K562 (cell line): ENCODE measurements at regions not wholly inside any gene's neighbourhood (a gene's known extent, or its start where the extent isn't known, plus 50 kb on each side); places are given as distances from the start of the nearest gene placed in this dataset.

Experiments used
- BCOR ChIP-seq: fragments of 450-650 bp; IDR thresholded peaks from 2 replicates; pipeline ENCODE4 v1.6.1; 2016
- CSDE1 ChIP-seq, 2 experiments: fragments of 450-650 bp; IDR thresholded peaks; 2 replicates each; pipeline ENCODE4 v1.6.1; 2016; ENCODE audit warnings: mild to moderate bottlenecking in 1 of 2
- E2F5 ChIP-seq: sonication (generic); formaldehyde crosslinking; IDR thresholded peaks from 2 replicates; pipeline ENCODE4 v1.8.0; 2022; ENCODE audit warnings: mild to moderate bottlenecking, missing genetic modification reagents
- EP300 ChIP-seq: IDR thresholded peaks from 2 replicates; pipeline ENCODE4 v1.6.1; 2012; ENCODE audit warnings: low read length, improper control_type of control experiment
- HDAC1 ChIP-seq, 2 experiments: fragments of 450-650 bp; IDR thresholded peaks; 2 replicates each; pipeline ENCODE4 v1.6.1; 2016 to 2017; ENCODE audit warnings: inconsistent platforms in 1 of 2, mild to moderate bottlenecking in 1 of 2, moderate library complexity in 1 of 2
- HDAC8 ChIP-seq: fragments of 450-650 bp; IDR thresholded peaks from 2 replicates; pipeline ENCODE4 v1.6.1; 2016; ENCODE audit warnings: mild to moderate bottlenecking, missing genetic modification characterization, moderate library complexity, missing compliant biosample characterization
- KDM5B ChIP-seq: fragments of 200-600 bp; sonication (generic); IDR thresholded peaks from 2 replicates; pipeline ENCODE4 v1.6.1; 2012; ENCODE audit warnings: low read depth, mild to moderate bottlenecking, moderate library complexity, low read length, control low read depth, inconsistent platforms; ENCODE audit not compliant: insufficient replicate concordance
- MLLT1 ChIP-seq, 2 experiments: fragments of 450-650 bp; IDR thresholded peaks; 2 replicates each; pipeline ENCODE4 v1.6.1; 2016
- NFIC ChIP-seq: fragments of 450-650 bp; IDR thresholded peaks from 2 replicates; pipeline ENCODE4 v1.6.1; 2017; ENCODE audit warnings: mild to moderate bottlenecking, inconsistent platforms
- PML ChIP-seq: IDR thresholded peaks from 2 replicates; pipeline ENCODE4 v1.6.1; 2012; ENCODE audit warnings: low read length, inconsistent platforms
- PPARD ChIP-seq: fragments of 250-450 bp; sonication (Bioruptor Pico); IDR thresholded peaks from 2 replicates; pipeline ENCODE4 v1.8.0; 2022; ENCODE audit warnings: inconsistent platforms, mild to moderate bottlenecking, moderate library complexity
- RNF219 ChIP-seq: fragments of 250-450 bp; sonication (Bioruptor Pico); IDR thresholded peaks from 2 replicates; pipeline ENCODE4 v1.5.0; 2022; ENCODE audit warnings: mild to moderate bottlenecking
- SIN3A ChIP-seq, 2 experiments: fragments of 150-350 bp in 1 of 2; IDR thresholded peaks; 2 replicates each; pipeline ENCODE4 v1.6.1; 2011 to 2016; ENCODE audit warnings: borderline replicate concordance in 2 of 2, low read depth in 2 of 2, low read length in 2 of 2, mild to moderate bottlenecking in 2 of 2, moderate library complexity in 2 of 2; ENCODE audit not compliant: control insufficient read depth in 1 of 2
- SIRT6 ChIP-seq: IDR thresholded peaks from one replicate; pipeline ENCODE4 v1.6.1; 2012; ENCODE audit warnings: low read depth, mild to moderate bottlenecking, control low read depth, inconsistent platforms, low read length, moderate library complexity
- SMAD1 ChIP-seq: fragments of 150-350 bp; IDR thresholded peaks from 2 replicates; pipeline ENCODE4 v1.6.1; 2014; ENCODE audit warnings: low read length, low read depth; ENCODE audit not compliant: partially characterized antibody
- TAF9B ChIP-seq: fragments of 450-650 bp; IDR thresholded peaks from 2 replicates; pipeline ENCODE4 v1.6.1; 2018; ENCODE audit warnings: mild to moderate bottlenecking; ENCODE audit not compliant: partially characterized antibody
- ZBTB11 ChIP-seq, 3 experiments: fragments of 200-800 bp in 1 of 3; fragments of 250-450 bp in 1 of 3; fragments of 450-650 bp in 1 of 3; sonication (Bioruptor Pico) in 1 of 3; sonication (Bioruptor generic) in 1 of 3; formaldehyde crosslinking in 1 of 3; IDR thresholded peaks; 2 replicates each; pipeline versions ENCODE4 v1.6.1 to v1.8.0; 2016 to 2022; ENCODE audit warnings: mild to moderate bottlenecking in 2 of 3, missing genetic modification characterization in 2 of 3, missing compliant biosample characterization in 1 of 3, moderate library complexity in 1 of 3
- ZNF175 ChIP-seq: fragments of 200-800 bp; sonication (Bioruptor generic); IDR thresholded peaks from 2 replicates; pipeline ENCODE4 v1.6.1; 2016; ENCODE audit warnings: low read depth, mild to moderate bottlenecking, missing genetic modification characterization, missing compliant biosample characterization
- ZNF3 ChIP-seq: fragments of 250-450 bp; sonication (Bioruptor Pico); IDR thresholded peaks from 2 replicates; pipeline ENCODE4 v1.5.0; 2021; ENCODE audit warnings: mild to moderate bottlenecking, moderate library complexity

- TF ChIP-seq ZNF175 (CRISPR knock-in tag): peak; percentile 79; the same call in 1 of the 2 replicates
- TF ChIP-seq MLLT1 (IDR thresholded peaks at IDR 0.05): peak; percentile 90 to 93
- TF ChIP-seq RNF219 (CRISPR knock-in tag): no peak
- peak; percentile 88 for TF ChIP-seq KDM5B
- peak; percentile 57; the same call in 1 of the 2 replicates for TF ChIP-seq PML
- TF ChIP-seq NFIC: peak; percentile 70
- TF ChIP-seq SIRT6: no peak
- TF ChIP-seq BCOR: peak; percentile 66
- TF ChIP-seq HDAC8 (tag): peak; percentile 69; the same call in 1 of the 2 replicates
- TF ChIP-seq SIN3A (IDR thresholded peaks at IDR 0.05; ENCODE audit: borderline replicate concordance in 2 of 2, control insufficient read depth in 1 of 2, low read depth in 2 of 2, low read length in 2 of 2): peak in 1 of 2 experiments; percentile 55; a peak in 1 of 4 replicates
- TF ChIP-seq TAF9B: peak; percentile 85
- peak in 1 of 2 experiments; percentile 51; a peak in 1 of 4 replicates for TF ChIP-seq CSDE1 (IDR thresholded peaks at IDR 0.05)
- TF ChIP-seq EP300: peak; percentile 98
- TF ChIP-seq PPARD (CRISPR knock-in tag): no peak
- TF ChIP-seq HDAC1 (IDR thresholded peaks at IDR 0.05): peak in 1 of 2 experiments; percentile 49; a peak in 2 of 4 replicates
- TF ChIP-seq E2F5 (CRISPR knock-in tag): peak; percentile 91
- no peak for TF ChIP-seq ZNF3 (CRISPR knock-in tag)
- TF ChIP-seq SMAD1: peak; percentile 88
- peak in 1 of 3 experiments; percentile 80; a peak in 2 of 6 replicates for TF ChIP-seq ZBTB11 (CRISPR knock-in tag; IDR thresholded peaks at IDR 0.05)
Observed at GRCh38 chr6:28615955-28616747, 90.5 kb downstream of the GPX5 start (continued).
